GM12891 (cell line): ENCODE measurements at regions not wholly inside any gene's neighbourhood (a gene's known extent, or its start where the extent isn't known, plus 50 kb on each side); places are given as distances from the start of the nearest gene placed in this dataset.

Experiments used
- DNase-seq: peaks from one replicate; pipeline ENCODE4 v3.0.0; 2011; ENCODE audit warnings: low spot score; ENCODE audit not compliant: insufficient read length
- FAIRE-seq: peaks from 2 replicates; lab custom pipeline; 2011; peaks lifted over from hg19 to GRCh38; lab: Jason Lieb, UNC
- PAX5 ChIP-seq: IDR thresholded peaks from 2 replicates; pipeline ENCODE4 v1.6.1; 2011; ENCODE audit warnings: low read length, moderate library complexity, mild to moderate bottlenecking; ENCODE audit not compliant: insufficient read depth, severe bottlenecking
- POLR2A ChIP-seq: IDR thresholded peaks from 2 replicates; pipeline ENCODE4 v1.6.1; 2011; ENCODE audit warnings: low read depth, low read length, control low read depth
- POLR2AphosphoS5 ChIP-seq: IDR thresholded peaks from 2 replicates; pipeline ENCODE4 v1.6.1; 2011; ENCODE audit warnings: low read depth, low read length, control low read depth
- POU2F2 ChIP-seq: IDR thresholded peaks from 2 replicates; pipeline ENCODE4 v1.6.1; 2011; ENCODE audit warnings: low read depth, mild to moderate bottlenecking, control low read depth, low read length, moderate library complexity
- SPI1 ChIP-seq: IDR thresholded peaks from 2 replicates; pipeline ENCODE4 v1.6.1; 2011; ENCODE audit warnings: low read depth, low read length, control low read depth
- TAF1 ChIP-seq: IDR thresholded peaks from 2 replicates; pipeline ENCODE4 v1.6.1; 2011; ENCODE audit warnings: low read depth, low read length, control low read depth

- DNase-seq (no peak), FAIRE-seq (no peak)
- TF ChIP-seq POLR2AphosphoS5 (no peak), POLR2A (no peak), PAX5 (no peak)
These were observed 523.2 kb downstream of the GATA3 start for GRCh38 chr10:8577686-8578085.

DNA sequence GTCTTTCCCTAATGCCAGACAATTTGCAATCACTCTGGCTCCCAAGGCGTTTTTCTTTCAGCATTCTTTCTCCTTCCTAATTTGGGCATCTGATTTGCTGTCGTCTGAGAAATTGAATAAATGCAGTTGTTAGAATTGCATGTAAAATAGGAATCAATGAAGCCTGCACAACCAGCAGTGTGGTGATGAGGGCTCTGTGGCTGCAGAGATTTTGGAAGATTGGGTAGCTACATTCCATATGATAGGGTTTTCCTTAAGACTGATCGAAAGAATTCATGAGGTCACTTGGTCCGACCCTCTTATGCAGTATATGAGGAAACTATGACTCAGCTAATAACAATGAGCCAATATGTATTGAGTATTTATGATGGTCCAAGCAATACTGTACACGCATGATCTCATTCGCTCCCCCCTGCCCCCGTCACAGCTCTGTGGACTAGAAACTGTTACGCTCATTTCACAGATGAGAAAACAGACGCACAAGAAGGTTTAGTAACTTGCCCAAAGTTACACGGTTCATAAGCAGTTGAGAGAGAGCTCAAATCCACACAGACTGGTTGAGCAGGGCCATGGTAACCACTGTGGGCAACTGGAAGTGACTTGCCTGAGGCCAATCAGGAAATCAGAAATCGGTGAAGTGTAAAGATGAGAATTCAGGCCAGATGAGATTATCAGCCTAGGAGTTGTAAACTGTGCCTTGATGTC lies 527.2 kb downstream of the GATA3 start:
- peak; percentile 35 for FAIRE-seq
- TF ChIP-seq POU2F2 = no peak
- TF ChIP-seq PAX5 = no peak
- TF ChIP-seq TAF1 = no peak
- no peak for TF ChIP-seq SPI1
- TF ChIP-seq POLR2AphosphoS5 = no peak
- TF ChIP-seq POLR2A = no peak

GRCh38 chr10:8583096-8583495 lies 528.6 kb downstream of the GATA3 start:
- DNase-seq (no peak), FAIRE-seq (no peak)
- TF ChIP-seq SPI1 (no peak), POLR2A (no peak), POU2F2 (no peak), PAX5 (no peak), TAF1 (no peak), POLR2AphosphoS5 (no peak)

More for the DNA sequence above, 527.2 kb downstream of the GATA3 start:
- no peak for DNase-seq

DNA sequence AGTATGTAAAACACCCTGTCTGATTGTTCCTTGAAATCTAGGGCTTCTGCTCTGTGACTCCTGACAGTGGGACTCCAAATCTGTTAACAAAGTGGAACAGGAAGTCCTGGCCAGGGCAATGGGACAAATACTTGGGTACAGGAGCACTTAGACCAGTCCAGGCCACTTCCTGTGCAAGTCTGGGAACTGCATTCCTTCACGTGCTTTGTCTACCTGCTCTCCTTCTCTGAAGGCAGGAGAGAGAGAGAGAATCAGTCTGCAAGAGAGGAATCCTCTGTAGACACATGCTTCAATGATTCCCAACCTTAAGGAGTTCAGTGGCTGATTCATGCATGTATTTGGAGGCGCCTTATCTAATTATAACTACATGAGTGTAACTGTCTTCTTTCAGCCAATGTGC lies 530.2 kb downstream of the GATA3 start:
- FAIRE-seq (no peak), DNase-seq (no peak)
- TF ChIP-seq POU2F2 (no peak), TAF1 (no peak), PAX5 (no peak), POLR2AphosphoS5 (no peak)

DNA sequence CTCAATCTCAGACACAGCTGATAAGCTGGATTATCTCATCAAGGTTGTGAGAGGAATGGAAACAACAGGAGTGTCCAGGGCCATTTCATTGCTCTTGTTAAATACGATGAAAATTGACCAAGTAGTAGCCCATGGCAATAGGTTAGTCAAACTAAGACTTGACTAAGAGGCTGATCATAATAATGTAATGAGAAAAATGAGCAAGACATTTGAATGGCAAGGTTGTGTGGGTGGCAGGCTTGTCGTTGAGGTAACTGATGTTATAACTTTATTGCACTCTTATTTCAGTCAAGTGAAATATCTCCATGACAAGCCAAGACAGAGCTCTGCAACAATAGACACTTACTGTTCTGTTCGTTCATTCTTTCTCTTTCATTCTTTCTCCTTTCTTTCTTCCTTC lies 532.0 kb downstream of the GATA3 start:
- TF ChIP-seq SPI1 (no peak), TAF1 (no peak), PAX5 (no peak), POU2F2 (no peak)
- no peak for FAIRE-seq
- no peak for DNase-seq

DNA sequence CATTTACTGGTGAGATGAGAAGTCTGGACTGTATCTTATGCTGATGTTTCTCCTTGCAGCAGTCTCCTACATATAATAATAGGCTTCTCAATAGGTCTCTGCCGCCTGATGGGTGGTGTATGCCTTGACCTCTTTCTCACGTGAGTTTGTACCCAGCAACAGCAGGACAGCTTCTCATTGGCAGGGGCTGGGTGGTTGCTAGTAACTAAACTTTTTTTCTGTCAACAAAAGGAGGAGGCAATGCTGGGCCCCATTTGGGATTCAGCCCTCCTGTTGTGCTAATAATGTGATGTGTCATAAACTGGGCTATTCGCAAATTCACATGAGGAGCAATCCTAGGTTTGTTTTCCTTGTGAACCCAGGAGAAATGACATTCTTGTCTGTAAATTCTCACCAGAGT lies 533.6 kb downstream of the GATA3 start:
- no peak for TF ChIP-seq POLR2AphosphoS5
- TF ChIP-seq TAF1 = no peak
- no peak for TF ChIP-seq POLR2A
- TF ChIP-seq SPI1 = no peak
- no peak for TF ChIP-seq POU2F2
- TF ChIP-seq PAX5 = no peak
- FAIRE-seq = no peak

GRCh38 chr10:8590518-8590917 lies 536.0 kb downstream of the GATA3 start:
- TF ChIP-seq POU2F2 = no peak
- no peak for DNase-seq
- no peak for FAIRE-seq

More for the DNA sequence above, 533.6 kb downstream of the GATA3 start:
- no peak for DNase-seq

- DNase-seq (no peak), FAIRE-seq (no peak)
- TF ChIP-seq TAF1 = no peak
- no peak for TF ChIP-seq POU2F2
- TF ChIP-seq POLR2A = no peak
- no peak for TF ChIP-seq SPI1
- TF ChIP-seq PAX5 = no peak
- no peak for TF ChIP-seq POLR2AphosphoS5
These were observed 537.2 kb downstream of the GATA3 start for GRCh38 chr10:8591640-8592039.

- FAIRE-seq (no peak), DNase-seq (no peak)
- TF ChIP-seq SPI1 (no peak), POLR2A (no peak), TAF1 (no peak), POLR2AphosphoS5 (no peak), POU2F2 (no peak), PAX5 (no peak)
These were observed 539.7 kb downstream of the GATA3 start for GRCh38 chr10:8594176-8594575.

GRCh38 chr10:8594711-8595110 lies 540.2 kb downstream of the GATA3 start:
- DNase-seq (no peak), FAIRE-seq (no peak)
- TF ChIP-seq PAX5 (no peak), POLR2A (no peak), SPI1 (no peak), TAF1 (no peak)

DNA sequence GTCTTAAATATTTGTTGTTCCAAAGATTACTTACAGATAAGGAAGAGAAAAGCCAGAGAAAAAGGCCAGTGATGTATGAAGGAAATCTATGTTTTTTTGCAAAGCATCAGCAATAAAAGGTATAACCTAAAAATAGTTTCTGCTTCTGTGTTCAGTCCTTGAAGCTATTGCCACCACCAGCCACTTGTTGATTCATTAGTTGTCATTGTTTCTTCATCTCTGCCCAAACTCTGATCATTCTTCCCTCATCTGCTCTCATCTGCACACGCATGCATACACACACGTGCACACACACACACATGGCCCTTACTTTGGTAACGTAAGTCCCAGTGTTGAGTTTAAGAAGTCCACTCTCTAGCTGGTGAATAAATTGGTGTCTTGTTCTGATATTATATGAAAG lies 540.7 kb downstream of the GATA3 start:
- no peak for FAIRE-seq

More for the DNA sequence above, 540.7 kb downstream of the GATA3 start:
- TF ChIP-seq PAX5 (no peak), SPI1 (no peak), TAF1 (no peak), POLR2AphosphoS5 (no peak), POLR2A (no peak), POU2F2 (no peak)
- DNase-seq = no peak
